ENCODE measurements at regions not wholly inside any gene's neighbourhood (a gene's known extent, or its start where the extent isn't known, plus 50 kb on each side); places are given as distances from the start of the nearest gene placed in this dataset.

- Histone ChIP-seq H3K9me3 (no peaks in the 10 kb centered on the region), H3K27ac (no peak overlapping the region), H3K36me3 (no peaks in the 10 kb centered on the region), H3K4me1 (replicated peaks) (no peaks in the 10 kb centered on the region), H3K4me3 (no peak overlapping the region), H3K27me3 (replicated peaks; ENCODE audit: insufficient read depth) (no peaks in the 10 kb centered on the region)
- no peak for DNase-seq (ENCODE audit: low spot score)
- TF ChIP-seq POLR2AphosphoS5 (IDR thresholded peaks at IDR 0.05) (no peak), POLR2A (IDR thresholded peaks at IDR 0.05) (no peak), CTCF (IDR thresholded peaks at IDR 0.05) (no peak)
- 89% methylated on average over 4 of the region's 4 CpGs for WGBS
- intact Hi-C loops (cut with DNase I) = no loop called here
Measured at GRCh38 chr2:226556050-226556449, 243.6 kb downstream of the IRS1 start.

GRCh38 chr2:226554701-226555100 is 244.9 kb downstream of the IRS1 start:
- TF ChIP-seq CTCF (IDR thresholded peaks at IDR 0.05) (no peak), POLR2A (IDR thresholded peaks at IDR 0.05) (no peak), POLR2AphosphoS5 (IDR thresholded peaks at IDR 0.05) (no peak)
- H3K36me3 ChIP-seq = no peaks in the 10 kb centered on the region
- intact Hi-C loops (cut with DNase I) = no loop called here
- no peak overlapping the region for H3K4me3 ChIP-seq
- DNase-seq (ENCODE audit: low spot score) = no peak
- H3K27ac ChIP-seq = no peak overlapping the region
- no peaks in the 10 kb centered on the region for H3K27me3 ChIP-seq (replicated peaks; ENCODE audit: insufficient read depth)
- H3K4me1 ChIP-seq (replicated peaks) = no peaks in the 10 kb centered on the region
- 82% methylated on average over 1 of the region's 1 CpG for WGBS
- no peaks in the 10 kb centered on the region for H3K9me3 ChIP-seq

DNA sequence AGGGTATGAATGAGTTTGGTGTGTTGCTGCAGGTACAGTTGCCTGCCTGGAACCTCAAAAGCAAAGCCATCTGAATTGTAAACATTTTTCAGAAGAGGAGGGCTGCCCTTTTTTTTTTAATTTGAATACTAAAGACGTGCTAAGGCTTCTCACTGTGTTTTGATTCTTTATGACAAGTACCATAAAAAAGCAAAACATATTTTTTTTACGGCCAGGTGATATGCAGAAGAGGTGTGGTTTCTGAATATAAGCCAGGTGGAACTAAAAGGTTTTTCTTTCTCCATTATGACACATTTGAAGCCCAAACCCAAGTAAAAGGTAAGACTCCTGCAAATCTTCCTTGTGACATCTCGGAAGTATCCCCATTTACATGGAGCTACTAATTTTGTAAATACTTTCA is 246.3 kb downstream of the IRS1 start:
- no peaks in the 10 kb centered on the region for H3K36me3 ChIP-seq
- H3K9me3 ChIP-seq = no peaks in the 10 kb centered on the region
- intact Hi-C loops (cut with DNase I) = no loop called here
- H3K27ac ChIP-seq = no peak overlapping the region
- H3K4me3 ChIP-seq = no peak overlapping the region
- no peak for TF ChIP-seq POLR2A (IDR thresholded peaks at IDR 0.05)
- TF ChIP-seq POLR2AphosphoS5 (IDR thresholded peaks at IDR 0.05) = no peak
- no peak for TF ChIP-seq CTCF (IDR thresholded peaks at IDR 0.05)
- WGBS = 72% methylated on average over 3 of the region's 3 CpGs
- no peaks in the 10 kb centered on the region for H3K27me3 ChIP-seq (replicated peaks; ENCODE audit: insufficient read depth)
- no peaks in the 10 kb centered on the region for H3K4me1 ChIP-seq (replicated peaks)
- DNase-seq (ENCODE audit: low spot score) = no peak

DNA sequence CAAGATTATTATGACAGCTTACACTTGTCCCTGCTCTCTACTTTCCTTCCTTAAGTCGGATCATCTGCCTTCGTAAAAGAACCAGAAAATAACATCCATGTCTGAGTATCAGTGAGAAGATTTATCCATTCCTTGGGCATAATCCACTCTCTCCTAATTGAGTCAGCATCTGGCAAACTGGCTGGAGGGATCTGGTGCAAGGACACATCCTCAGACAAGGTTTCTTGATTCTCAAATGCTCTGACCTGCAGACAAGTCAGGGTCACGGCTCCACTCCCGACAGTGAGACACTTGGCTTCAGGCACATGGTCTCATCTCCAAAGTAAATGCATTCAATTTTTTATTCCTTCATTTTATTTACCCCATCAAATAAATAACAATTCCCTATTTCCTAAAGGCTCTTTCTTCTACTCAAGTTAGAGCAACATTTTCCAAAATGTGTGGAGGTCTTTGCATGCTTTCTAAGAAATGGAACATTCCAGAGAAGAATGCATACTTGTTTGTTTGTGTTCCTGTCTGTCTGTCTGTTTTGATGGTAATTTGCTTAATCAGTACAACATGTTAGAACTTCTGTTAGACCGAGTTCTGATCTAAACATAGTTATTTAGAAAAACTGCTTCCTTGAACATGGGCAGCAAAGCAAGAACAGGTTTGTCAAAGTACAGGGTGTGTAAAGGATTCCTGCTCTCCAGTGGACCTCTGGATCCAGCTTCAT is 246.9 kb downstream of the IRS1 start:
- no peaks in the 10 kb centered on the region for H3K9me3 ChIP-seq
- 53% methylated on average over 5 of the region's 5 CpGs for WGBS

GRCh38 chr2:226551522-226552250 is 247.9 kb downstream of the IRS1 start:
- no peak for DNase-seq (ENCODE audit: low spot score)
- H3K27me3 ChIP-seq (replicated peaks; ENCODE audit: insufficient read depth) = no peaks in the 10 kb centered on the region
- 67% methylated on average over 3 of the region's 3 CpGs for WGBS
- TF ChIP-seq CTCF (IDR thresholded peaks at IDR 0.05) (no peak), POLR2AphosphoS5 (IDR thresholded peaks at IDR 0.05) (no peak), POLR2A (IDR thresholded peaks at IDR 0.05) (no peak)
- no peaks in the 10 kb centered on the region for H3K9me3 ChIP-seq
- H3K36me3 ChIP-seq = no peaks in the 10 kb centered on the region
- H3K27ac ChIP-seq = no peak overlapping the region
- no peaks in the 10 kb centered on the region for H3K4me1 ChIP-seq (replicated peaks)
- no peak overlapping the region for H3K4me3 ChIP-seq
- intact Hi-C loops (cut with DNase I) = no loop called here

More for the DNA sequence above, 246.9 kb downstream of the IRS1 start:
- no peak overlapping the region for H3K27ac ChIP-seq
- intact Hi-C loops (cut with DNase I) = no loop called here
- no peak overlapping the region for H3K4me3 ChIP-seq
- H3K36me3 ChIP-seq = no peaks in the 10 kb centered on the region
- H3K27me3 ChIP-seq (replicated peaks; ENCODE audit: insufficient read depth) = no peaks in the 10 kb centered on the region
- no peak for TF ChIP-seq POLR2AphosphoS5 (IDR thresholded peaks at IDR 0.05)
- H3K4me1 ChIP-seq (replicated peaks) = no peaks in the 10 kb centered on the region
- DNase-seq (ENCODE audit: low spot score) = no peak
